RWPE1 (cell line): ENCODE measurements at regions not wholly inside any gene's neighbourhood (a gene's known extent, or its start where the extent isn't known, plus 50 kb on each side); places are given as distances from the start of the nearest gene placed in this dataset.

Experiments
- CTCF ChIA-PET: fragments of 350-600 bp; sonication (Branson Sonifier 250); formaldehyde crosslinking; extraction: SDS; loops from one replicate; lab custom pipeline; 2021; lab: Yijun Ruan, JAX
- POLR2A ChIA-PET: fragments of 400-600 bp; formaldehyde crosslinking; extraction: SDS; loops from one replicate; lab custom pipeline; 2020; ENCODE audit warnings: antibody characterized with exemption; ENCODE audit not compliant: low non-redundant PET; lab: Yijun Ruan, JAX
- DNase-seq: peaks from one replicate; pipeline ENCODE4 v3.0.0; 2012; ENCODE audit warnings: low spot score
- H3K27ac ChIP-seq: fragments of 450-650 bp; 2 replicates; pipeline ENCODE4 v1.5.1; 2017
- CTCF ChIP-seq: fragments of 450-650 bp; conservative IDR thresholded peaks from 2 replicates; pipeline ENCODE4 v1.5.1; 2017; ENCODE audit warnings: low read depth, mild to moderate bottlenecking

DNA sequence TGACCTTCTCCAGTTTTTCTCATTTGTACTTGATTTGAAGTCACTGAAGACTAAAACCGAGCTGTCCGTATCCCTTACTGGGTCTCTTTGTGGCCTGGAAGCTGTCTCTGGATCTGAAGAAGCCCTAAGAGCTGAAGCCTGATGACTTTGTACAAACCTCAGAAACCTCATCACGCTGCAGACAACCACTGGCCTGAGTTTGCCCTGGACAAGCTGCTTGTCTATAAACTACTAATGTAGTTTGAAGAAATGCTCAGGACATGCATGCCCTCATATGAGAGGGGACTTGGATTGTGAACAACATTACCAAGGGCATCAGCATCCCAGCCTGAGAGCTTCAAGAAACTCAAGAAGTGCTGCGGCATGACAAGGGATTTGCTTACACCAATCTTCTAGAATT, 79.3 kb upstream of the CBLN2 start:
- DNase-seq = no peak
- CTCF ChIA-PET = no interaction called here
- H3K27ac ChIP-seq = no peak overlapping the region
- no peak for TF ChIP-seq CTCF
- POLR2A ChIA-PET = no interaction called here

DNA sequence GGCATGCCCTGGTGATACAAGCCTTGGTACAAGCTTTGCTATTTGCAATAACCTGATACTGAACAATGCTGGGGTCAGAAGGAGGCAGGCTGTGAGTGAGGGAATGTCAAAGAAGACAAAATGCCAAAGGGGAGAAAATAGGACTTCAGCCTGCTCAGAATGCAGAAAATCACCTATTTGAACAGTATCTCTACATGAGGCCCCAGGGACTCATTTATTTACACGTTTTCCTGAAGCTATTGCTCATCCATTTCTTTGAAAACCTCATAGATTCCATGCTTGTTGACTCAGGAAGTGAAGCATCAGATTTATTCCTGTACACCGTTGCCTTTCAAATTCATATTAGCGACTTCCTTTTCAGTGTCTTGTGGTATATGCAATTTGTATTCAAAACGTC, 69.4 kb upstream of the CBLN2 start:
- CTCF ChIA-PET = no interaction called here
- H3K27ac ChIP-seq = no peak overlapping the region

GRCh38 chr18:72612894-72613533, 68.9 kb upstream of the CBLN2 start:
- no peak overlapping the region for H3K27ac ChIP-seq
- no peak for TF ChIP-seq CTCF
- ChIA-PET CTCF (no interaction called here), POLR2A (no interaction called here)
- DNase-seq = no peak

More for the DNA sequence above, 69.4 kb upstream of the CBLN2 start:
- DNase-seq = no peak
- no peak for TF ChIP-seq CTCF
- POLR2A ChIA-PET = no interaction called here

DNA sequence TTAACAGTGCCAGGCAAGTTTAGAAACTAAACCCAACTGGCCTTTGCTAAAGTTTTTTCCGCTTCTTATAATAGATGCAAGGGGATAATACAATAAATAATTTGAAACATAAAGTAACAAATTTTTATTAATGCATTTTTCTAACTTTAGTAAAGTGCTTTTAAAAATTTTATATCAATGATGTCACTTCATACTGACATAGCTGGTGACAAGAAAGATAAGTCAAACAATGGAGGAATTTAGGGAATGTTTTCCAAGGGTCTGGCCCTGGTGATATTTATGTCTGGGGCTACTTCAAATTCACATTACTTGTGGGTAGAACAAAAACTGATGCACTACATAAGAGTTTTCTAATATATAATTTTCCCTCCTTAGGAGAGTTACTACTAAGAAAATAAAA, 61.2 kb upstream of the CBLN2 start:
- POLR2A ChIA-PET = no interaction called here
- no peak for DNase-seq
- no peak overlapping the region for H3K27ac ChIP-seq
- TF ChIP-seq CTCF = no peak
- CTCF ChIA-PET = no interaction called here

- TF ChIP-seq CTCF = no peak
- POLR2A ChIA-PET = no interaction called here
- CTCF ChIA-PET = no interaction called here
- DNase-seq = no peak
- no peak overlapping the region for H3K27ac ChIP-seq
Measured at GRCh38 chr18:72601944-72602343, 57.8 kb upstream of the CBLN2 start.

- DNase-seq = no peak
- ChIA-PET CTCF (no interaction called here), POLR2A (no interaction called here)
- TF ChIP-seq CTCF = no peak
- H3K27ac ChIP-seq = no peak overlapping the region
Measured at GRCh38 chr18:72601481-72601880, 57.3 kb upstream of the CBLN2 start.
